HFF-Myc (cell line): ENCODE measurements at regions not wholly inside any gene's neighbourhood (a gene's known extent, or its start where the extent isn't known, plus 50 kb on each side); places are given as distances from the start of the nearest gene placed in this dataset.
A peak's percentile ranks its signal among the peaks of the same experiment; 100 is the strongest.

Experiments used
- DNase-seq: peaks from one replicate; pipeline ENCODE4 v3.0.0-alpha.2; 2011; ENCODE audit warnings: low read depth; ENCODE audit errors: extremely low read depth
- H3K4me3 ChIP-seq: replicated peaks from 2 replicates; pipeline ENCODE4 v1.5.1; 2011; ENCODE audit warnings: low read depth, mild to moderate bottlenecking, control low read depth, low read length
- TF ChIP-seq, protein P1 (sequence below): IDR thresholded peaks from 2 replicates; pipeline ENCODE4 v1.5.1; 2012; ENCODE audit warnings: mild to moderate bottlenecking, low read depth, low read length, control low read depth; ENCODE audit errors: missing control alignments

DNA sequence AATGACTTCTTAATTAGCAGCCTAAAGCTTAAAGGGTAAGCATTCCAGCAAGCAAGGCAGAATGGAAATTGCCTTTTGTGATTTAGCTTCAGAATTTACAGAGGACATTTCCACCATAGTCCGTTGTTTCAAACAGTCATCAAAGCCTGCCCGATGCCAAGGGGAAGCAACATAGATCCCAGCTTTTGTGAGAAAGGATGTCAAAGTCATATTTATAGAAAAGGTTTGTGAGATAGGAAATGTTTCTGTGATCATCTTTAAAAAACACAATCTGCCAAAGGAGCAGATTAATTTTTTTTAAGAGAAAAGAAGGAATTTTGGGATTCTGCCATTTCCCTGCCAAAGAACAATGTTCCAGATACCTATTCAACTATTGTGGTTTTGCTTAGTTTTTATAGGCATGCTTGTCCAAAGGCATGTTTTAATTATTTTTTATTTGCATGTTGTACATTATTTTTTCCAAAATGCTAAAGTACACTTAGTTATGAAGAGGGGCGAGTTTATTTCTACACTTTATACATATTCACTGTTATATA, 346.9 kb downstream of the ZNF608 start:
- TF ChIP-seq, protein P1, sequence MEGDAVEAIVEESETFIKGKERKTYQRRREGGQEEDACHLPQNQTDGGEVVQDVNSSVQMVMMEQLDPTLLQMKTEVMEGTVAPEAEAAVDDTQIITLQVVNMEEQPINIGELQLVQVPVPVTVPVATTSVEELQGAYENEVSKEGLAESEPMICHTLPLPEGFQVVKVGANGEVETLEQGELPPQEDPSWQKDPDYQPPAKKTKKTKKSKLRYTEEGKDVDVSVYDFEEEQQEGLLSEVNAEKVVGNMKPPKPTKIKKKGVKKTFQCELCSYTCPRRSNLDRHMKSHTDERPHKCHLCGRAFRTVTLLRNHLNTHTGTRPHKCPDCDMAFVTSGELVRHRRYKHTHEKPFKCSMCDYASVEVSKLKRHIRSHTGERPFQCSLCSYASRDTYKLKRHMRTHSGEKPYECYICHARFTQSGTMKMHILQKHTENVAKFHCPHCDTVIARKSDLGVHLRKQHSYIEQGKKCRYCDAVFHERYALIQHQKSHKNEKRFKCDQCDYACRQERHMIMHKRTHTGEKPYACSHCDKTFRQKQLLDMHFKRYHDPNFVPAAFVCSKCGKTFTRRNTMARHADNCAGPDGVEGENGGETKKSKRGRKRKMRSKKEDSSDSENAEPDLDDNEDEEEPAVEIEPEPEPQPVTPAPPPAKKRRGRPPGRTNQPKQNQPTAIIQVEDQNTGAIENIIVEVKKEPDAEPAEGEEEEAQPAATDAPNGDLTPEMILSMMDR: no peak
- H3K4me3 ChIP-seq: no peak overlapping the region
- DNase-seq: no peak

DNA sequence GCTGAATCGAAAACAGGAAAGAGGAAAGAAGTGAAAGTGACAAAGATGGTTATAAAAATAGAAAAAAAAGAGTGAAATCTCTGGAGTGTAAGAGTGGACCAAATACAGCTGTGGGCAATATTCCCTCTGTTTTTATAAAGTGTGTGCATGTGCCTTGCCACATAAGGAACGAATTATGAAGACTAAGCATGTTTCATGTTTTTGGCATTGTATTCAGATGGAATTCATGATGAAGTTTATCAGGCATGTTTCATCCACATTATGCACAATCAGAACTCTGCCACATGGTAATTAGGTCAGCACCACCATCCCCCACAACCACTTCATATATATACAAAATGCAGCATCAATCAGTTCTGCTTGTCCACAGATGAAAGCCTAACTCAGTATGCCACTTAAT, 348.0 kb downstream of the ZNF608 start:
- peak; percentile 53 for DNase-seq
- no peak overlapping the region for H3K4me3 ChIP-seq
- TF ChIP-seq, protein P1: no peak

DNA sequence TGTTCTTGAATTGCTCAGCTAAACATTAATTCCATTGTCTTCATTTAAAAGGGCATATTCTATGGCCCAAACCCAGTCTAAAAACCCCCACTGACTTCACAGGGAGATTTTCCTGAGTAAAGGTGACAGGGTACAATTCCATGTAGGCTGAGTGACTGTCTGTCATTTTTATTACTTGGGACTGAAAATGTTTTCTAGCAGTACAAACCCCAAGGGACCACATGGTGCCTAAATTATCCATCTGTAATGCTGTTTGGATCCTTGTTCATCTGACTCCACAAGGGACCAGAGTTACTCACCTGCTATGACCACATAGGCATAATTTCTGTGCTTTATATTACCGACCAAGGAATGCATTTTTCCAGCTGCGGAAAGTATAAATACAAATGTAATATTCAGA, 349.1 kb downstream of the ZNF608 start:
- DNase-seq: no peak
- H3K4me3 ChIP-seq: no peak overlapping the region
- TF ChIP-seq, protein P1: no peak

DNA sequence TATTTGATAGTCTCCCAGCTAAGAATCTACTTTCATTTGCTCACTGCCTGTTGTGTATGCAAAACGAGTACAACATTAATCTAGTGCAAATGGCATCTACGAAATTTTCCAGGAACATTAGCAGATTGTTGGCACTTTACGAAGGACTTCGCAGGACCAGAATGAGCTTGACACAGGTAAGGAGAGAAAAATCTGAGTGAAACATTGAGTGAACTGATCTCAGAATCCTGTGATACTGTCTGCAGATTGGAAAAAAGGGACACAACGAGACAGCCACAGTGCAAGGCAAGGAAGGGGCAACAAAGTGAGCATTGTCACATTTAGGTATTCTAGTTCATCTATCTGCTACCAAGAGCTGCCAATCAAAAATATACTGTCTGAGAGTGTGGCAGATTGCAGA, 350.5 kb downstream of the ZNF608 start:
- no peak for DNase-seq
- TF ChIP-seq, protein P1: no peak
- H3K4me3 ChIP-seq: no peak overlapping the region

DNA sequence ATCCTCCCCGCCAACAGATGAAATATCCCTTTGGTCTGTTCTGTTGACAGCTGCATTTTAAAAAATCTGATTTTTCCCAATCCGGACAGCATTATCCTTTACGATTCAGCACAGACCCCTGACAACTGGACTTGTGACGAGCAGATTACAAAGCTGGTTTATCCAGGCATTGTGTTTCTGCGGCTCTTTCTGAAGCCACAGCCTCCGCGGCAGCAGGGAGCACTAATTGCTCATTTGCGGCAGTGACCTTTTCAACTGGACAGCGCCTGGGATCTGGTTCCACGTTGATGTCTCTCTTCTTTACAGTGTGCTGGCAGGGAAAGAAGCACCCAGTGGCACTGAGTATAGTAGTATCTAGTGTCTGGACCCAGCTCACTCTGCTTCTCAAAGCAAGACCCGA, 351.2 kb downstream of the ZNF608 start:
- DNase-seq: no peak
- TF ChIP-seq, protein P1: no peak
- no peak overlapping the region for H3K4me3 ChIP-seq

DNA sequence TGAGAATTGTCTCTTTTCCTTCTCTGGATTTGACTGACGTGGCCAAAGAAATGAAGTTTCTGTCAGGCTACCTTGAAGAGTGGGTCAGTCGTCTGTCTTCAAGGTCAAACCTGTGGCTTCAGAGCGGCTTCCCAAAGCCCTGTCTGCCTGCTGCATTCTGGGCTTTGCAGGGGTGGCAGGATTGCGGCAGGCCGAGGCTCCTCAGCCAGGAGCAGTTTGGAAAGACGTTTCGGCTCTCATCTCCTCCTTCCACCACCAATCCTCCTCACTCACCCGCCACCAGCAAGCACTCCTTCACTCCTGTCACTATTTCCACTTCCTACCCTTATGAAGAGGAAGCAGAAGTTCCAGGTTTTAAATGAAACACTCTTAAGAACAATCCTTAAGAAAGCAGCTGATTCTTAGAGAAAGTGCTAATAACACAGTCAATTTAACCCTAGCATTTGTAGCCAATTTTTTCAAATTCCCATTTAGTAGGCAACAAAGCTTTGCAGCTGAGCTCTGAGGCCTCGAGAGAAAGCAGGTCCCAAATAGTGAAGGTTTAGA, 351.7 kb downstream of the ZNF608 start:
- TF ChIP-seq, protein P1: no peak
- DNase-seq: no peak
- no peak overlapping the region for H3K4me3 ChIP-seq
